Upper lobe of right lung (tissue), 1 donor: ENCODE measurements at regions not wholly inside any gene's neighbourhood (a gene's known extent, or its start where the extent isn't known, plus 50 kb on each side); places are given as distances from the start of the nearest gene placed in this dataset.

Source experiments
- ATAC-seq: fragments of 200-7000 bp; cut with Tn5 transposase; one replicate; pipeline ENCODE4 v1.9.1; 2020; ENCODE audit warnings: mild to moderate bottlenecking, moderate library complexity
- DNase-seq: peaks from one replicate; pipeline ENCODE4 v3.0.0-alpha.2; 2020
- H3K27ac ChIP-seq: fragments of 200-600 bp; one replicate; pipeline ENCODE4 v1.8.0; 2022
- H3K27me3 ChIP-seq: fragments of 200-600 bp; one replicate; pipeline ENCODE4 v1.8.0; 2022; ENCODE audit warnings: mild to moderate bottlenecking
- H3K36me3 ChIP-seq: fragments of 200-600 bp; one replicate; pipeline ENCODE4 v1.8.0; 2022
- H3K4me1 ChIP-seq: fragments of 200-600 bp; one replicate; pipeline ENCODE4 v1.8.0; 2022
- H3K4me3 ChIP-seq: fragments of 200-600 bp; one replicate; pipeline ENCODE4 v1.8.0; 2022; ENCODE audit warnings: mild to moderate bottlenecking
- H3K9me3 ChIP-seq: fragments of 200-600 bp; one replicate; pipeline ENCODE4 v1.8.0; 2022
- CTCF ChIP-seq: fragments of 200-600 bp; IDR thresholded peaks from one replicate; pipeline ENCODE4 v1.8.0; 2022; ENCODE audit warnings: antibody characterized with exemption
- intact Hi-C: fragments of 100-400 bp; cut with DNase I; formaldehyde crosslinking; loops from one replicate; pipeline ENCODE4 v1.11.0; 2022
- donor health status: DM: no; HTN: yes; CAD: no; lungs with severe emphysema.

- ATAC-seq, result no peak
- H3K36me3 ChIP-seq, result no peaks in the 10 kb centered on the region
- H3K27me3 ChIP-seq, result no peaks in the 10 kb centered on the region
- no peak overlapping the region for H3K27ac ChIP-seq
- H3K9me3 ChIP-seq, result no peaks in the 10 kb centered on the region
- no peak for DNase-seq
- TF ChIP-seq CTCF, result no peak
- H3K4me1 ChIP-seq, result no peaks in the 10 kb centered on the region
- intact Hi-C loops, result no loop called here
- no peak overlapping the region for H3K4me3 ChIP-seq
These were observed 96.7 kb upstream of the KLHL25 start for GRCh38 chr15:85891470-85891869.

- Histone ChIP-seq H3K27ac (no peak overlapping the region), H3K27me3 (no peaks in the 10 kb centered on the region), H3K4me3 (no peak overlapping the region), H3K36me3 (no peaks in the 10 kb centered on the region), H3K9me3 (no peaks in the 10 kb centered on the region), H3K4me1 (no peaks in the 10 kb centered on the region)
- DNase-seq (no peak), ATAC-seq (no peak)
- no peak for TF ChIP-seq CTCF
- intact Hi-C loops, result no loop called here
These were observed 97.5 kb upstream of the KLHL25 start for GRCh38 chr15:85892232-85892631.

GRCh38 chr15:85897207-85897894 lies 102.6 kb upstream of the KLHL25 start:
- Histone ChIP-seq H3K36me3 (no peaks in the 10 kb centered on the region), H3K4me3 (no peak overlapping the region), H3K27ac (no peak overlapping the region), H3K27me3 (no peaks in the 10 kb centered on the region), H3K9me3 (no peaks in the 10 kb centered on the region), H3K4me1 (no peaks in the 10 kb centered on the region)
- no peak for ATAC-seq
- no peak for DNase-seq
- no peak for TF ChIP-seq CTCF
- intact Hi-C loops, result no loop called here

GRCh38 chr15:85897895-85898717 lies 103.4 kb upstream of the KLHL25 start:
- H3K9me3 ChIP-seq, result no peaks in the 10 kb centered on the region
- no peak for TF ChIP-seq CTCF
- no peaks in the 10 kb centered on the region for H3K27me3 ChIP-seq
- no peak overlapping the region for H3K27ac ChIP-seq
- ATAC-seq (no peak), DNase-seq (no peak)
- no peaks in the 10 kb centered on the region for H3K4me1 ChIP-seq
- H3K4me3 ChIP-seq, result no peak overlapping the region
- H3K36me3 ChIP-seq, result no peaks in the 10 kb centered on the region
- intact Hi-C loops, result no loop called here

- no peak for TF ChIP-seq CTCF
- H3K9me3 ChIP-seq, result no peaks in the 10 kb centered on the region
- H3K27me3 ChIP-seq, result no peaks in the 10 kb centered on the region
- no peaks in the 10 kb centered on the region for H3K36me3 ChIP-seq
- DNase-seq (no peak), ATAC-seq (no peak)
- H3K4me3 ChIP-seq, result no peak overlapping the region
- intact Hi-C loops, result no loop called here
- no peaks in the 10 kb centered on the region for H3K4me1 ChIP-seq
- no peak overlapping the region for H3K27ac ChIP-seq
These were observed 105.2 kb upstream of the KLHL25 start for GRCh38 chr15:85899927-85900326.
